RKO (cell line): ENCODE measurements at regions not wholly inside any gene's neighbourhood (a gene's known extent, or its start where the extent isn't known, plus 50 kb on each side); places are given as distances from the start of the nearest gene placed in this dataset.
"Not testable (repeated sequence)": the region's sequence is repeated elsewhere in the genome, so short reads cannot be mapped to it uniquely, and the experiment has no call there.

Source experiments
- DNase-seq: peaks from one replicate; pipeline ENCODE4 v3.0.0-alpha.2; 2016; ENCODE audit warnings: low spot score

DNA sequence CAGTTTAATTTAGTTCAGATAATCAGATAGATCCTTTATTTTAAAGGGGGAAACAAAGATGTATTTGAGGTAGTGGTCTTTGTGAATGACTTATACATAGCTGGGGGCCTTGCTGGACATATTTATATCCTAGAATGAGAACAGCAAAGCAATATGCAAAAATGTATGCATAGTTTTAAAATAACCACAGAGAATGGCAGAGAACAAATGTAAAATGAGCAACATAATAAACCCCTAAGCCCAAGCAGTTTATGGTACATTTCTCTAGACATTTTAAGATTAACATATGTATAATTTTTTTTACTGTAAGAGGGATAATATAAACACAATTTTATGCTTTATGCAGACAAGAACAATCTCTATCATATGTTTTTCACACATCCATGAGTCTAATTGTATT is 434.2 kb upstream of the SMIM31 start:
- no peak for DNase-seq

DNA sequence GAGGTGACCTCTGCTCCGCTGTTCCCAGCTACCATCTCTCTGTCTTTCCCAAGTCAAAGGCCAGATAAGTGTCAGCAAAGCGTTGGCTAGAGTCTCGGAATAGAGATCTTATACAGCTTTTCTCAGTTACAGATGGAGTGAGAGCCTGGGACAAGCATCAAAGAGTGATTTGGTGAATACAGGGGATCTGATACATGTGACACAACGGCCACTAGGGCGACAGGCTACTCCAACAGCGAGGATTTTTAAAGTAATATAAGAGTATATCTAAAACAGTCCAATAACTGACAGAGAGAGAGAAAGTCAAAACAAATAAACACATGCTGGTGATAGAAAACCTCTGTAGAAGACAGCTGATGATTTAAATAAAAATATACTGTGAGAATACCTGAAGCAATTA is 433.1 kb upstream of the SMIM31 start:
- DNase-seq = no peak

DNA sequence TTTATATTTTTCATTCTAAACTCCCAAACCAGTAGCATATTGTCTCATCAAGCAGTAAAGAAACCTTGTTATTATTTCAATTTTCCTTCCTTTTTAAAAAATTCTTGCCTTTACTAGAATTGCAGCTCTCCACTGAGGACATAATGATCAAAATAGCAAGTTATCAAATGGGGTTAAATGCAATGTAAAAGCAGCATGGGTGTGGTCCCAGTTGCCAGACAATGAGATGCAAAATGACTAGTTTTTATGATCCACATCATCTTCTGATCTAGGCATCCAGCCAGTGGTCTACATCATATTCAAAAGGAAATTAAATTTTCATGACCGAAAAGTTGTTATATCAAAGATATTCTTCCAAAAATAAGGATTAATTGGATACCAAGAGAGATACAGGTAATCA is 427.9 kb upstream of the SMIM31 start:
- DNase-seq = no peak

DNA sequence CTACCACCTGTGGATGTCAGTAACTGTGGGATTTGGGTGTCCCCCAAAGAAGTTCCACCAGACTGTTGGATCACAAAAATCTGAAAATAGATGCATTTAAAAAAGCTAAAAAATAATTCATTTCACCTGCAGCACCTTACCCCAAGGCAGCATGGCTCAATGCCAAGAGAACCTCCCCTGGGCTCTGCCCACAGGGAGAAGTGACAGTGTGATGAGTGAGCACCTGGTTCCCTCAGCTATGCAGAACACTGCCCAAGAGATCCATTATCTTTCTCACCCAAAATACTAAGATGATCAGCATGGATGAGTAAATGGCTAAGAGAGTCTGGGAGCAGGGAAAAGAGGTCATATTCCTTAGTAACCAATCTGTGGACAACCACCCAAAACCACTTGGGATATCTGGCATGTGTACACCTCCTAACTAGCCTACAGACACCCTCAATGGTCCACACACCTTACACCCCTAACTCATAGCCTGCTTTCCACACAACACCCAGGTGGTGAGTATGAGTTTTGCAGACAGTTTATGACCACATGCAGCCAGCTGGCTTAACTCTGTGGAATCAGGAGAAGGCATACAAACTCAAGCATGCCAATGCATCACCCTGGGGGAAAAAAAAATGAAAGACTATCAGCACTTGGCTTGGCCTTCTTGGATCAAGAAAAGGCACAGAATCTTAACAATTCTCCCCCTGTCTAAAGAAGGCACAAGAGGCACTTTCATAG is 416.5 kb upstream of the SMIM31 start:
- no peak for DNase-seq

DNA sequence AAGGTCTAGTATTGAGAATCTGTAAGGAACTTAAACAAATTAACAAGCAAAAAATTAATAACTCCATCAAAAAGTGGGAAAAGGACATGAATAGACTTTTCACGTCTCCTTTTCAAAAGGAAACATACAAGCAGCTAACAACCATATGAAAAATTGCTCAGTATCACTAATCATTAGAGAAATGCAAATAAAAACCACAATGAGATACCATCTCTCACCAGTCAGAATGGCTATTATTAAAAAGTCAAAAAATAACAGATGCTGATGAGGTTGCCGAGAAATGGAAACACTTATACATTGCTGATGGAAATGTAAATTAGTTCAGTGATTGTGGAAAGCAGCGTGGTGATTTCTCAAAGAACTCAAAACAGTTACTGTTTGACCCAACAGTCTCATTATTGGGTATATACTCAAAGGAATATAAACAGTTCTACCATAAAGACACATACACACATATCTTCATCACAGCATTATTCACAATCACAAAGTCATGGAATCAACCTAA is 410.4 kb upstream of the SMIM31 start:
- no peak for DNase-seq

DNA sequence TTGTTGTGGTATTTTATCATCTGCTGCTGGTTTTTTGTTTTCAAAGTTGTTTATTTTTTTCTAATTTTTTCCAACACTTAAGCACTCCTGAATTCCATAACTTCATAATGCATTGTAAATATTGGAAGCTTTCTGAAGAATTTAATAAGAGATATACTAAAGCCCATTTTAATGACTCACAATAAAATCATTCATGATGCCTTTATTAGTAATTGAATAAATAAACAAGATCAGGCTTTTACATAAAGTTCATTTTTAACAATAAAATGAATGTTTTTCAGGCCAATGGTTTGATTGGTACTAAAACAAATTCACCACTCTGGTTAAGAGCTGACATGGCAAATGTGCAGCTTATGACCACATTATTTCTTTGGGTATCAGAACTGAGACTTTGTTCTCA is 408.2 kb upstream of the SMIM31 start:
- DNase-seq = no peak

DNA sequence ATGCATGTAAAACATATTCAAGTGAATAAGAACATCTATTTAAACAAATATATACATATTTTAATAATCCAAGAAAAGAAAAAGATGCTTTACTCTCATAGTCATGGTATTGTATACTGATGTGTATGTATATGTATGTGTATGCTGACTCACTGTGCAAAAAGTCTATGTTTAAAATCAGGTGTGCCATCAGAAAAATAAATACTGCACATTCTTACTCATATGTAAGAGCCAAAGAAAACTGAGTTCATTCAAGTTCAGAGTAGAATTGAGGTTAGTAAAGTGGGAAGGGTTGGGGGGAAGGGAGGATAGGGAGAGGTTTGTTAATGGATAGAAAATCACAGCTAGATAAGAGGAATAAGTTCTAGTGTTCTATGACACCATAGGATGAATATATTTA is 403.9 kb upstream of the SMIM31 start:
- no peak for DNase-seq

DNA sequence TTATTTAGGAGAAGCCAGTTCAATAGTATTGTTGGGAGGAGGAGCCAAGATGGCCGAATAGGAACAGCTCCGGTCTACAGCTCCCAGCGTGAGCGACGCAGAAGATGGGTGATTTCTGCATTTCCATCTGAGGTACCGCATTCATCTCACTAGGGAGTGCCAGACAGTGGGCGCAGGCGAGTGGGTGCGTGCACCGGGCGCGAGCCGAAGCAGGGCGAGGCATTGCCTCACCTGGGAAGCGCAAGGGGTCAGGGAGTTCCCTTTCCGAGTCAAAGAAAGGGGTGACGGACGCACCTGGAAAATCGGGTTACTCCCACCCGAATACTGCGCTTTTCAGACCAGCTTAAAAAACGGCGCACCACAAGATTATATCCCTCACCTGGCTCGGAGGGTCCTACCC is 403.2 kb upstream of the SMIM31 start:
- not testable (repeated sequence) for DNase-seq

DNA sequence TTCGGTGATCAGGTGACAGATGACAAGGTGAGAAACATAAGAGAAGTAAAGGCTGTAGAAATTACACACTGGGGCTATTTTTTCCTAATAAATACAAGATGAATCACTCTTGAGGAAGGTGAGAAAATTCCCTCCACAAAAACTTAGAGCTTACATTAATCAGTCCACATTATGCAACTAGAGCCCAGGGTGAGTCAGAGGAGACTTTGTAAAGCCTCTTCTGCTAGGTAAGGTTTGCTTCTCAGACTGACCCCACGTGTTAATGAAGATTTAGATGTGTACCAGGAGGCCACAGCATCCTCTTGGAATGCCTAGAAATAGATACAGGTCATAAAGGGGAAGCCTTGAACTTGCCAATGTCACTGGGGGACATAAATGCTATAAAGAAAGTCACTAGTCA is 396.0 kb upstream of the SMIM31 start:
- DNase-seq = peak; percentile 2

DNA sequence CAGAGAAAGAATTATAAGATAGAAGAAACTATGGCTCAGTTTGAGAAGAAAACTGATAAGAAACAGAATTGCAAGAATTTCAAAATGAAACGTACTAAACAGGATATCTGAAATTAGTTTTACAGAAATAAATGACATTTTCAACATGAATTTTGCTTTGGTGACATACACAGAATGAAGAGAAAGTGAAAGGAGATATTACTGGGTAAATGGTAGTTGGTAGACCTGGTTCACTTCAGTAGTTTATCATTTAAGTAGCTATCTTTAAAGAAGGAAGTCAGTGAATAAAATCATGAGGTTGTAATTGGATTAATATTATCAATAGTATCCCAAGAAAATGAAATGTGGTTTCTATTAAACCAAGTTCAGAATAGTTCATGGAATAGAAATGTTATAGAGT is 395.5 kb upstream of the SMIM31 start:
- DNase-seq = no peak

DNA sequence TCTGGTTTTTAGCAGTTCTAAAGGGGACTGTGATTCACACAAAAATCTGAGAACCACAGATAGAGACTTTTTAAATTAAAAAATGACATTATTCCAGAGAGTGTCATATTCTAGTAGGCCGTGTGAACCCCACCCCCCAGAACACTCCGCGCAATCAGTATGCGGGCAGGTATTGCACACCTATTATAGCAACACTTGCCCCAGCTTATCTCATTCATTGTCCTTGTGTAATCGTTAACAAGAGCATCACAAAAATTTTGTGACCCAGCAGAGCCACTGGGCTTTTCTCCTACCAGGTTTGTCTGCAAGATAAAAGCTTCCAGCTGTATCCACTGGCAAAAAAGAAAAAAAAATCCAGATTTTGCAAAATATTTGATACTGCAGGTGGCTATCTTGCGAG is 394.1 kb upstream of the SMIM31 start:
- DNase-seq = no peak

DNA sequence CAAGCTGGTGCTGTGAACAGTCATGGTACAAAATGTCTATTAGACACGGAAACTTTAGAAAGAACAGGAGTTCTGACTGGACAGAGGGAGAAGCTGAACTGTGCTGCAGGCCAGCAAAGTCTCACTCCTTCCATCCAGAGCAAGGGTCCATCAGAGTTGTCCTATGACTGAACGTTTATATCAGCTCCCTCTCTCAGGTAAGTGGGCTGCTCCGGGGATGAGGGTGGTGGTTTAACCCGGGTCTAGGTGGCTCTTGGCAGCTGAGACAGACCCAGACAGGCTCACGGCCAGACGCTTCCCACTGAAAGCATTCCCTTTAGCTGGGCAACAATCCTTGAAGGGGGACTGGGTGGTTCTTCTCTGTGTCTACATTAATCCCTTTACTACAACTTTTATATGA is 385.0 kb upstream of the SMIM31 start:
- DNase-seq = no peak

DNA sequence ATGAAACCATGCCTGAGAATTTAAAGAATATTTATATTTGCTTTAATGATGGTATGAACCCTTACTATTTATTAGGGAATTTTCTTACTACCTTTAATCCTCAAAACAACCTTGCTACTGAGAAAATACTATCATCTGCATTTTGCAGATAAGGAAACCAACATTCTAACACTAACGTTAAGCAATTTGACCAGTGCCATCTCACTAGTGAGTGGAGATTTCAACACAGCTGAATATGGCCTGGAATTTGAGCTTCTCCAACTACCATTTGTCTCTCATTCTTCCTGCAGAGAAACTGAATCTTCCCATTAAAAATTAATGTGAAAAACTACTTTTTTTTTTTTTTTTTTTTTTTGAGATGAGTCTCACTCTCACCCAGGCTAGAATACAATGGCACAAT is 380.9 kb upstream of the SMIM31 start:
- no peak for DNase-seq

DNA sequence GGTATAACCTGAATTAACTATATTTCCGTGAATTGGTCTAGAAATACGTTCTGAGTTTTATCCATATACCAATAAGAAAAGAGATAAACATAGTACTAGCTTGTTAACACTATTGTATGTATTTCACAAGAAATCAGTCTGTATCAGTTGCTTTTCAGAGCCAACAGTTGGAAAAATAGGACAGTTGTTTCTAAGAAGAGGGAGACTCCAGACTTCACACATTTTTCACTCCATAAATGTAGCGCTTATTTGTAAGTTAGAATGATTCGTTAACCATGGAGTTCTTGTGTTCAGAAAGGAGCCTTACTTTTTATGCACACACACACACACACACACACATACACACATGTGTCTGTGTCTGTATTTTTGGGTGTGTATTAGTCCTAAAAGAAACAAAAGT is 376.7 kb upstream of the SMIM31 start:
- DNase-seq = no peak

DNA sequence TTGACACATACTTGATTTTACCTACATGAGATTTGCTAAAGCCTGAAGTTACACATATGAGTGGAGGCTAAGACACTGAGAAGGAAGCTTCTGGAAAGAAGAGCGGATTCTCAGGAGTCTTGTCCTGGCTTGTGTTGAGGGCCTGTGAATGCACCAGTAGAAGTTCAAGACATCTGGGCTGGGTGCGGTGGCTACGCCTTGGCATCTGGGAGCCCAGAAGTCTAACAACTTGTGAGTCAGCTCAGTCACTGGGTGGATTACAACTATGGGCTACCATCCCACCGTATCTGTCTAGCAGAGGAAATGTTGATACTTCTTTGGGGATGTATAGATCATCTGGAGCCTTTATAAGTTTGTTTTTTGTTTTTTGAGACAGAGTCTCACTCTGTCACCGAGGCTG is 375.6 kb upstream of the SMIM31 start:
- DNase-seq = no peak

DNA sequence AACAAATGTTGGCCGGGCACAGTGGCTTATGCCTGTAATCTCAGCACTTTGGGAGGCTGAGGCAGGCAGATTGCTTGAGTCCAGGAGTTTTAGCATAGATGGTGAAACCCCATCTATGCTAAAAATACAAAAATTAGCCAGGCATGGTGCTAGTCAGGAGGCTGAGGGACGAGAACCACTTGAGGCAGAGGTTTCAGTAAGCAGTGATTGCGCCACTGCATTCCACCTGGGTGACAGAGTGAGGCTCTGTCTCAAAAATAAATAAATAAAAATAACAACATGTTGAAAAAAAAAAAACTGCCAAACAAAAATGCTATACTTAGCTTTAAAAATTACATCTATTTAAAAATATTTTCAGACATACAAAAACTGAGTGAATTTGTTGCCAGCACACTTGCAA is 374.2 kb upstream of the SMIM31 start:
- DNase-seq = no peak

DNA sequence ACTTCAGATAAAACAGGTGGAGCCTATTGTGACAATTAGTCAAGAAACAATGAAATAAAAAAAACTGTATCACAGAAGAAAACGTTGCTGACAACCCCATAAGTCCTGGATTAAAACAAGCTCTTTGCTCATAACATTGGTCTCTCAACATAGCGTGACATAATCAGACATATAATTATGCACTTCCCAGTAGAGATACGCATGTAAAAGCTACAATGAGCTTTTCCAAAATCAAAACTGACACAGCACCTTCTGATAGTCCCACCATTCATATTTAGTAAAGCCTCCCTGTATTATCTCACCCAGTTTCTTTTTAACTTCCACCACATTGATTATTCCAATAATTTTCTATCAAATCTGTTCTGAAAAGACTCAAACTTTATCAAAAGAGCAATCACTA is 372.1 kb upstream of the SMIM31 start:
- no peak for DNase-seq

DNA sequence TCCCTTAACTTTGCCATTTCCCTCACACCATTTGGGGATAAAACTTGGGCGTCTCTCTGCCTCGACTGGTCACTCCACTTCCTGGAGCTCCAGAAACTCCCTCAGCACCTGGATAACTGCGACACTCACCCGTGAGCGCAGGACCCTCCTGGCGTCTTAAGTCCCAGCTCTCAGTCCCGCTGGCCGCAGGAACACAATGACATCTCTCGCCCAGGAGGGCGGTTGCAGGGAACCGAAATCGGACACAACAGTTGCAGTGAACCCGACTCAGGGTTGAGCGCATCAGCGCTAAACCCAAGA is 370.9 kb upstream of the SMIM31 start:
- DNase-seq = no peak

DNA sequence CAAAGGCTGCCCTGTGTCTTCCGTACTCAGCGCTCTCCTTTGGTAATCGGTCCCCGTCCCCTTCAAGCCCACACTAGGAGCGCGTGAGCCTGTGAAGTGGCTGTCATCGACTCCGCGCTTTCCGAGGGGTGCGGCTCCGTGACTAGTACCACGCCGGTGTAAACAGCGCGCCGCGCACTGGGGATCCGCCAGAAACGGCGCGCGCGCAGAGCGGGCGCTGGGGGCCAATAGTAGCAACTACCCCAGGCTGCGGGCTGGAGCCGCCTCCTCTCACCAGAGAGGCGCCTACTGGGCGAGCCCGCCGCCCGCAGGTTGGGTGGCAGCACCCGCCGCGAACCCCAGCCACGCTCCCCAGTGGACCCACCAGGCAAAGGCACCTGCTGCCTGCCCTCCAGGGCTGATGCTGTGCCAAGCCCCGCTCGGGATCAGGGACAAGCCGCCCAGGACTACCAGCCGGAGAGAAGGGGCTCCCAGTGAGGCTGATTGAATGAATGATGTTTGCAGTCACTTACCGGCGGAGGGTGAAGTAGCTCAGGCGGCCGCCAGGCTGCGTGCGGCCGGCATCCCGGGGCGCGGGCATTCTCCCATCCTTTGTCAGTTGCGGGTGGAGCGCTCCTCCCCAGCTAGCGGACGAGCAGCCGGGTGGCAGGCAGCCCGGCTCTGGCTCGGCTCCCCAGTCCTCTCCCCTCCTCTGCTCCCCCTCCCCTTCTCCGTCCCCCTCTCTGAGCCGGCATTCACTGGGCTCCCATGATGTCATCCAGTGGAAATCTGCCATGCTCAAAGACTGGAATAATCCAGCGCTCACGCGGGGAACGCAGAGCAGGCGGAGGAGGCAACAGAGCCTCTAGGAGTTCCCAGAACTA is 370.3 kb upstream of the SMIM31 start:
- no peak for DNase-seq

DNA sequence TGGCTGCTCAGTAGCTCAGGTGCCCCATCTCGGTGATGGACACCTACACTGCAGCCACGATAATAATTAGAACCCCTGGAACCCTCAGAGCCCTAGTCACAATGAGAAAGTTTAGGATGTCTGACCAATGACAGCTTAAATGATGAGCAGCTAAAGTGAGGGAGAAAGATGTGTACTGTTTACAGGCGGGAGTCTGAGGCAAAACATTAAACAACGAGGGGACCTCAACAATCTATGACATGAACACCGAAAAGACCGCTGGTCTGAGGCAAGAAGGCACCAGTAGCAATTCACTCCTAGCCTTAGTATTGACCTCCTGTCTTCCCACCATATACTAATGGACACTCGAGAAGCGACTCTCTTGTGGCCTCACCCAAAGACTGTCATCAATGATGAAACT is 369.5 kb upstream of the SMIM31 start:
- DNase-seq = no peak

DNA sequence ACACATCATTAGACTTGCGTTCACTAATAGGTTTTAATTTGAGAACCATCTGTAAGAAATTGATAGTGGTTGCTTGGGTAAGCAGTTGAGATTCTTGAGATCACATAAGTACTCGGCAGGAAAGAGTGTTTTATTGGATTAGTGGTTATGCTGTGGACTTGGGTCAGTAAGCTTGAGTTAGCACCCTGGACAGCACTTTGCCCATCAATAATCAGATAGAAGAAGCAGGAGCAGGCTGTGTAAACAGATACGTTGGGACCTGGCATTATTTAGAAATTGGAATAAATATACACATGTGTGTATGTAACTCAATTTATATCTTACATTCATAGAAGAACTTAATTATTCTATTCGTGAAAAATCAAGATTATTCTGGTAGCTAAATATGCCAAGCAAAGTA is 357.5 kb upstream of the SMIM31 start:
- no peak for DNase-seq

DNA sequence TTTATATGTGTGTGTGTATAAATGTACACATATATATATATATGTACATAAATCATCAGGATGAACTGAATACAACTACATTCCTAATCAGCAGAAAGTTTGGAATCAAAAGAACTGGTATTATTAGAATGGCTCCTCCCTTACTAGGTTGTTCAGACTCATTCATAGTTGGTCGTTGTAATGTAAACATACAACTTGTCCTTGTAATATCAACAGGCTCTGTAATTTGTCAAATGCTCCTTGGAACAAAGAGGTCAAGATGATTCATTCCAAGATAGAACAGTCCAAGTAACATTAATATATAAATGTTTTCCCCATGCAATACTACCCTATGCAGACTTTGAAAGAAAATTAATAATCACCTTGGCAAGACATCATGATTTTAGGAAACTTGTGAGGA is 351.4 kb upstream of the SMIM31 start:
- DNase-seq = no peak

DNA sequence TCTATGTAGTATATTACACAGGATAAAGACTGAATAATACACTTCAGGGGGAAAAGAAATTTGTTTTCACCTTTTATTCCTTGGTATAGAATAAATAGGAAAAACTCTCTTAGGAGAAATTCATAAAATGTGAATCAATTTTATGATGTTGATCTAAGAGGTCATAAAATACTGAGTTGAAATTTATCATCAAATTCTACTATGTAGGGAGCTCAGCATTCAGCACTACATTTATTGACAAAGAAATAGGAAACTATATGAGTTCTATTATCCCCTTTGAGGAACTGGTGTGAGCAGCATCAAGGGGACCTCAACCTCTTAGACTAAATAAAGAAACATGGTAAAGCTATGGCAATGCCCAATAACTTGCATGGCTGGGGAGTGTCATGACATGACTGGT is 348.2 kb upstream of the SMIM31 start:
- DNase-seq = no peak

DNA sequence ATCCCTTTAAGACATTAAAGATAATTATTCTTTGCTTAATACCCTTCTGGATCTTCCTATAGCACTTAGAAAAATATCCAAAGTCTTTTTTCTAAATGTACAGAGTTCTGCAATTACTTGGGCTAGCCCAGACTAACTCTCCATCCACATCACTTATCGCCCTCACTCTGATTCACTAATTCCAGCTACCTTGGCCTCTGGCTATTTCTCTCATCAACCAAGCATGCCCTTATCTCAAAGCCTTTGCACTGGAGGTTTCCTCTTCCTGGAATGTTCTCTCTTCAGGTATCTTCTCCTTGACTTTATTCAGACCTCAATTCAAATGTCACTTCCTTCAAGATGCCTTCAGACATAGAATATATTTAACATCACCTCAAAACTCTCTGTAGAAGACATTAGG is 345.1 kb upstream of the SMIM31 start:
- DNase-seq = no peak
